Thyroid gland (tissue), 4 donors: ENCODE measurements at regions not wholly inside any gene's neighbourhood (a gene's known extent, or its start where the extent isn't known, plus 50 kb on each side); places are given as distances from the start of the nearest gene placed in this dataset.

ENCODE experiments used
- DNase-seq, 2 donors: peaks; one replicate each; pipeline ENCODE4 v3.0.0-alpha.2; 2019
- H3K27ac ChIP-seq, 3 donors: fragments of 200-600 bp; sonication (generic); 1 replicate in 2 of 3; 2 replicates in 1 of 3; pipeline ENCODE4 v1.5.1; 2016 to 2019; ENCODE audit warnings: mild to moderate bottlenecking in 1 of 3, moderate library complexity in 1 of 3
- H3K27me3 ChIP-seq: fragments of 200-600 bp; sonication (generic); one replicate; pipeline ENCODE4 v1.5.1; 2019
- H3K36me3 ChIP-seq, 2 donors: fragments of 200-600 bp; sonication (generic); one replicate each; pipeline ENCODE4 v1.5.1; 2016 to 2019
- H3K4me1 ChIP-seq, 2 donors: fragments of 200-600 bp; sonication (generic); one replicate each; pipeline ENCODE4 v1.5.1; 2017 to 2019
- H3K4me3 ChIP-seq, 3 donors: fragments of 200-600 bp; sonication (generic); replicated peaks in 1 of 3; 1 replicate in 2 of 3; 2 replicates in 1 of 3; pipeline ENCODE4 v1.5.1; 2016; ENCODE audit warnings: mild to moderate bottlenecking in 1 of 3
- H3K9me3 ChIP-seq: fragments of 200-600 bp; sonication (generic); one replicate; pipeline ENCODE4 v1.5.1; 2017
- CTCF ChIP-seq, 6 experiments: fragments of 200-600 bp in 3 of 6; fragments of 450-650 bp in 3 of 6; sonication (generic) in 3 of 6; IDR thresholded peaks; one replicate each; pipeline ENCODE4 v1.5.1; 2016 to 2019; ENCODE audit warnings: antibody characterized with exemption in 6 of 6, mild to moderate bottlenecking in 2 of 6, inconsistent platforms in 1 of 6, moderate library complexity in 1 of 6
- POLR2A ChIP-seq, 2 donors: fragments of 450-650 bp; IDR thresholded peaks; one replicate each; pipeline ENCODE4 v1.6.1; 2017; ENCODE audit warnings: antibody characterized with exemption in 2 of 2, mild to moderate bottlenecking in 2 of 2, moderate library complexity in 1 of 2
- WGBS, 2 donors: methylation state at CpG; one replicate each; pipeline ENCODE4 v1.1.5; 2017; 5-methylcytosine and 5-hydroxymethylcytosine counted together
- intact Hi-C: fragments of 100-400 bp; cut with DNase I; formaldehyde crosslinking; loops from one replicate; pipeline ENCODE4 v1.15.1; 2023

DNA sequence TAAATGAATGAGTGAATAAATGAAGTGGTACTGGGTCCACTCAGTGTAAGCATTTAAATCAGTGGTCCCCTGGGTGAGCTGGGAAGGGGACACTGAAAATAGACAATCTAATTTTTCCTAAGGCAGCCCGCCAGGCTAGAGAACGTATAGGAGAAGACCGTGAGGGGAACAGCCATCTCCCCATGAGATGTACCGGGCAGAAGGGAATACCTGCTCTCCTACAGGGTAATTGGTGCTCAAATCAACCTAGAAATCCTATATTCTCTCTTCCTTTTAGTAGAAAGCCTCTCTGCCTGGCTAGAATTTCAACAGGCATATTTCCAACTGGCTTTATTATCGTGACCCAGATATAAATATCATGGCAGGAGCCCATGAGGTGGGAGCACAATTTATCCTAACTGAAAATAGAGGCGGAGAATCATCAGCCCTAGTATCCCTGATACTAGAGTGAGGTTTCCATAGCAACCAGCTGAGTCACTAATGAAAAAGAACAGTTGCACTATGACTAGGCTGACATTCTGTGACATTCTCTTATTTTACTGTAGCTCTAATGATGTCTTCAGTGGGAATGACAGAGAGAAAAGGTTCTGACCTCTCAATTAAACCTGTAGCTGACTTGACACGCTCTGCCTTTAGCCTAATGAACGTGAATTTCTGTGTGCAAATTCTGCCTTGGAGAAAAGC lies 96.5 kb upstream of the CAST start:
- Histone ChIP-seq H3K36me3 (no peaks in the 10 kb centered on the region), H3K9me3 (no peaks in the 10 kb centered on the region), H3K4me1 (no peaks in the 10 kb centered on the region), H3K27ac (no peak overlapping the region), H3K4me3 (no peak overlapping the region), H3K27me3 (no peaks in the 10 kb centered on the region)
- intact Hi-C loops, result no loop called here
- 75 to 89% methylated on average over 8 of the region's 8 CpGs for whole genome bisulfite sequencing, 2 donors
- no peak for DNase-seq
- no peak for TF ChIP-seq POLR2A (IDR thresholded peaks at IDR 0.05)
- TF ChIP-seq CTCF (IDR thresholded peaks at IDR 0.05), result no peak

DNA sequence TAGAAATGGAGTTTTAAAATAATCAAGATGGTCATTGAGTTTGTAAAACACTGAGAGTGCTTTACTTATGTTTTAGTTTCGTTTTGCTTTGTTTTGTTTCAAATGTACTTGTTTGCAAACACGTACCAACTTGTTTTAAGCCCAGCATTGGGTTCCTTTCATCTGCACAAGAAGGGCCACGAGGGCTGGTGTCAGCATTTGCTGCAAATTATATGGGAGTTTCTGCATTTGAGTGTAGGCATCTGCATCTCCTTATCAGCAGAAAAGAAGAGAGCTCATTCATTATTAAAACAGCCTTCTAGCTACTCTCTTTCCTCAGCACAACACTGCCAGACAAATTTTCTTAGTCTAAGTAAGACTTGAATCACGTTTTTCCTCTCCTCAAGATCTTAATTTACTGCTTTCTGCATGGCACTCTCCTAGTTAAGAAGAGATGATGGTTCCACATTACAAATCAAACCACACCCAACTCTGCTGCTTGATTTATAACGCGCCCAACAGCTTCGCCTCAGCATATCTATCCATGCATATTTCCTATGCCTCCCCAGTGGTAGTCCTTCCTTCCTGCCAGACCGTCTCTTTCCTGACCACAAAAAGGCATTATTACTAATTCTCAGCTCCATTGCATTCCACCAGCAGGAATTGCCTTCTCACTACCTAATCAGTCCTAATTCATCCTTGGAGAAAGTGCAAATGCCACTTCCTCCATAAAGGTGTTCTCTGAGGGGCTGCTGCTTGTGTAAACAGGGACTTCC lies 95.2 kb upstream of the CAST start:
- no peaks in the 10 kb centered on the region for H3K27me3 ChIP-seq
- H3K27ac ChIP-seq, result no peak overlapping the region
- H3K4me3 ChIP-seq, result no peak overlapping the region
- H3K9me3 ChIP-seq, result no peaks in the 10 kb centered on the region
- no peak for DNase-seq
- H3K4me1 ChIP-seq, result no peaks in the 10 kb centered on the region
- intact Hi-C loops, result no loop called here
- no peaks in the 10 kb centered on the region for H3K36me3 ChIP-seq
- WGBS, 2 donors, result 68% methylated on average over 8 of the region's 8 CpGs
- TF ChIP-seq CTCF (IDR thresholded peaks at IDR 0.05) (no peak), POLR2A (IDR thresholded peaks at IDR 0.05) (no peak)

DNA sequence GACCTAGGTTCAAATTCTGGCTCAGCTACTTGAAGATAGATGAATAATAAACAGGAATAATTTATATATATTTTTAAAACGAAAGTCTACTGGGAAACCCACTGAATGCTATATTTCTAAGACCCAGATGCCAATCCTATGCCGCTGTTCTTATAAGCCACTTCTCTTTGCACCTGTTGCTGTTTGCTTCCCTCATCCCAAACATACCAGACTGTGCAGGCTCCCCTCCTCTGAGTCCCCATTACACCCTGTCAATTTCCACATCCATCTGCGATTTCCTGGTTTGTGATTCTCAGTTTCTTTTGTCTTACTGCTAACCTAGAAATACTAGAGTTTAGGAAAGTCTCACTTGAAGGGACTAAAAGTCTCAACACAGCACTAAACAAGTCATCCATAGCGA lies 92.8 kb upstream of the CAST start:
- TF ChIP-seq POLR2A (IDR thresholded peaks at IDR 0.05) (no peak), CTCF (IDR thresholded peaks at IDR 0.05) (no peak)
- no peak for DNase-seq
- no peak overlapping the region for H3K27ac ChIP-seq
- no peaks in the 10 kb centered on the region for H3K27me3 ChIP-seq
- no peaks in the 10 kb centered on the region for H3K36me3 ChIP-seq
- H3K9me3 ChIP-seq, result no peaks in the 10 kb centered on the region
- H3K4me1 ChIP-seq, result no peaks in the 10 kb centered on the region
- H3K4me3 ChIP-seq, result no peak overlapping the region
- WGBS, 2 donors, result 67 to 71% methylated on average over 4 of the region's 4 CpGs
- intact Hi-C loops, result no loop called here

DNA sequence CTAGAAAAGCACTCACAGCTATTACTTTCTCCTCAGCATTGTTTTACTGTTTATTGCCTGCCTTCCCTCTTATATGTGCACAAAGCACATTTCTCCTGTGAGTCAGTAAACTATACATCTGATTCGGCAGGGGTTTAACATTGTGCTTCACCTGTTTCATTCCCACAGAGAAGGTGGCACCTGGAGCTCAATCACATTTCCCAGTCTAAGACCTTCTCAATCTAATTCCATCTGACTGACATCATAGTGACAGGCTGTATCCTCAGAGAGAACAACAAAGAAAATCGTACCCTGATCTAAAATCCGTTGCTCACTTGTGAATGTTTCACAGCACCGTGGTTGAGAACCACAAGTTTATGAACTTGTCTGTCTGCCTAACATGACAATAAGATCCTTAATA lies 92.4 kb upstream of the CAST start:
- Histone ChIP-seq H3K4me3 (no peak overlapping the region), H3K4me1 (no peaks in the 10 kb centered on the region), H3K27me3 (no peaks in the 10 kb centered on the region), H3K9me3 (no peaks in the 10 kb centered on the region), H3K27ac (no peak overlapping the region), H3K36me3 (no peaks in the 10 kb centered on the region)
- no peak for DNase-seq
- intact Hi-C loops, result no loop called here
- WGBS, 2 donors, result 64 to 66% methylated on average over 4 of the region's 4 CpGs
- TF ChIP-seq POLR2A (IDR thresholded peaks at IDR 0.05) (no peak), CTCF (IDR thresholded peaks at IDR 0.05) (no peak)

GRCh38 chr5:96572864-96573512 lies 89.2 kb upstream of the CAST start:
- Histone ChIP-seq H3K27ac (no peak overlapping the region), H3K4me3 (no peak overlapping the region), H3K36me3 (no peaks in the 10 kb centered on the region), H3K4me1 (no peaks in the 10 kb centered on the region), H3K27me3 (no peaks in the 10 kb centered on the region), H3K9me3 (no peaks in the 10 kb centered on the region)
- DNase-seq, result no peak
- no peak for TF ChIP-seq CTCF (IDR thresholded peaks at IDR 0.05)
- no peak for TF ChIP-seq POLR2A (IDR thresholded peaks at IDR 0.05)
- intact Hi-C loops, result no loop called here
- WGBS, 2 donors, result 93% methylated on average over 5 of the region's 5 CpGs
